Parathyroid adenoma (tissue), 2 donors: ENCODE measurements at regions not wholly inside any gene's neighbourhood (a gene's known extent, or its start where the extent isn't known, plus 50 kb on each side); places are given as distances from the start of the nearest gene placed in this dataset.
"Not testable (repeated sequence)": the region's sequence is repeated elsewhere in the genome, so short reads cannot be mapped to it uniquely, and the experiment has no call there.

Experiments used
- H2AFZ ChIP-seq: fragments of 300-600 bp; sonication (generic); one replicate; pipeline ENCODE4 v1.7.0; 2017; ENCODE audit warnings: antibody characterized with exemption, mild to moderate bottlenecking
- H3K27ac ChIP-seq: fragments of 300-600 bp; sonication (generic); one replicate; pipeline ENCODE4 v1.7.0; 2017
- H3K27me3 ChIP-seq: fragments of 300-600 bp; sonication (generic); one replicate; pipeline ENCODE4 v1.7.0; 2017; ENCODE audit warnings: low read length; ENCODE audit not compliant: control insufficient read depth, insufficient read depth
- H3K36me3 ChIP-seq: fragments of 300-600 bp; sonication (generic); one replicate; pipeline ENCODE4 v1.7.0; 2017; ENCODE audit warnings: low read length; ENCODE audit not compliant: control insufficient read depth, insufficient read depth
- H3K4me1 ChIP-seq: fragments of 300-600 bp; sonication (generic); one replicate; pipeline ENCODE4 v1.7.0; 2017; ENCODE audit warnings: control low read depth
- H3K4me2 ChIP-seq: fragments of 300-600 bp; sonication (generic); one replicate; pipeline ENCODE4 v1.7.0; 2017; ENCODE audit warnings: low read length
- H3K4me3 ChIP-seq: fragments of 300-600 bp; sonication (generic); one replicate; pipeline ENCODE4 v1.7.0; 2017; ENCODE audit warnings: low read depth, low read length
- H3K79me2 ChIP-seq: fragments of 300-600 bp; sonication (generic); one replicate; pipeline ENCODE4 v1.7.0; 2017; ENCODE audit warnings: control low read depth
- H3K9ac ChIP-seq: fragments of 300-600 bp; sonication (generic); one replicate; pipeline ENCODE4 v1.7.0; 2017; ENCODE audit warnings: mild to moderate bottlenecking
- H3K9me3 ChIP-seq: fragments of 300-600 bp; sonication (generic); one replicate; pipeline ENCODE4 v1.7.0; 2017; ENCODE audit warnings: low read length; ENCODE audit not compliant: control insufficient read depth
- CTCF ChIP-seq: fragments of 300-600 bp; sonication (generic); IDR thresholded peaks from one replicate; pipeline ENCODE4 v1.7.0; 2017; ENCODE audit warnings: antibody characterized with exemption, mild to moderate bottlenecking
- donor health status: primary hyperparathyroidism.

GRCh38 chr16:82293671-82294070 is 123.6 kb upstream of the MPHOSPH6 start:
- H3K27me3 ChIP-seq = no peaks in the 10 kb centered on the region
- no peak overlapping the region for H3K27ac ChIP-seq
- TF ChIP-seq CTCF = no peak
- H2AFZ ChIP-seq = no peak overlapping the region
- H3K4me2 ChIP-seq = no peak overlapping the region
- no peak overlapping the region for H3K9ac ChIP-seq
- no peaks in the 10 kb centered on the region for H3K9me3 ChIP-seq
- H3K4me3 ChIP-seq = no peak overlapping the region
- H3K4me1 ChIP-seq = no peaks in the 10 kb centered on the region
- no peaks in the 10 kb centered on the region for H3K36me3 ChIP-seq
- H3K79me2 ChIP-seq = no peaks in the 10 kb centered on the region

GRCh38 chr16:82287937-82288336 is 117.9 kb upstream of the MPHOSPH6 start:
- Histone ChIP-seq H2AFZ (no peak overlapping the region), H3K27me3 (no peaks in the 10 kb centered on the region), H3K27ac (no peak overlapping the region), H3K9me3 (no peaks in the 10 kb centered on the region), H3K4me2 (no peak overlapping the region), H3K79me2 (no peaks in the 10 kb centered on the region), H3K36me3 (no peaks in the 10 kb centered on the region), H3K4me1 (no peaks in the 10 kb centered on the region), H3K9ac (no peak overlapping the region), H3K4me3 (no peak overlapping the region)
- no peak for TF ChIP-seq CTCF

- Histone ChIP-seq H3K27me3 (no peaks in the 10 kb centered on the region), H3K36me3 (no peaks in the 10 kb centered on the region), H3K27ac (no peak overlapping the region), H3K79me2 (no peaks in the 10 kb centered on the region), H3K4me2 (no peak overlapping the region), H3K9ac (no peak overlapping the region), H3K4me3 (no peak overlapping the region), H3K4me1 (no peaks in the 10 kb centered on the region), H3K9me3 (no peaks in the 10 kb centered on the region), H2AFZ (no peak overlapping the region)
- TF ChIP-seq CTCF = no peak
Observed at GRCh38 chr16:82282662-82283061, 112.6 kb upstream of the MPHOSPH6 start.

GRCh38 chr16:82281544-82281943 is 111.5 kb upstream of the MPHOSPH6 start:
- H3K27ac ChIP-seq = no peak overlapping the region
- H3K36me3 ChIP-seq = no peaks in the 10 kb centered on the region
- H3K4me2 ChIP-seq = no peak overlapping the region
- TF ChIP-seq CTCF = no peak
- no peak overlapping the region for H3K4me3 ChIP-seq
- H3K27me3 ChIP-seq = no peaks in the 10 kb centered on the region
- no peaks in the 10 kb centered on the region for H3K4me1 ChIP-seq
- no peak overlapping the region for H2AFZ ChIP-seq
- no peaks in the 10 kb centered on the region for H3K79me2 ChIP-seq
- H3K9me3 ChIP-seq = no peaks in the 10 kb centered on the region
- H3K9ac ChIP-seq = no peak overlapping the region

GRCh38 chr16:82280867-82281266 is 110.8 kb upstream of the MPHOSPH6 start:
- Histone ChIP-seq H3K9me3 (no peaks in the 10 kb centered on the region), H3K4me3 (no peak overlapping the region), H3K79me2 (no peaks in the 10 kb centered on the region), H3K4me2 (no peak overlapping the region), H3K27ac (no peak overlapping the region), H2AFZ (no peak overlapping the region), H3K4me1 (no peaks in the 10 kb centered on the region), H3K36me3 (no peaks in the 10 kb centered on the region), H3K27me3 (no peaks in the 10 kb centered on the region), H3K9ac (no peak overlapping the region)
- no peak for TF ChIP-seq CTCF

GRCh38 chr16:82275349-82275748 is 105.3 kb upstream of the MPHOSPH6 start:
- not testable (repeated sequence) for H3K9ac ChIP-seq

More at GRCh38 chr16:82275349-82275748, 105.3 kb upstream of the MPHOSPH6 start:
- H3K36me3 ChIP-seq, H3K79me2 ChIP-seq, H3K4me1 ChIP-seq, H3K4me3 ChIP-seq, H3K4me2 ChIP-seq, H3K9me3 ChIP-seq, H2AFZ ChIP-seq, H3K27me3 ChIP-seq, H3K27ac ChIP-seq: not testable (repeated sequence)
